Activated CD4-positive, CD25-positive, alpha-beta regulatory T cell treated with anti-CD3 and anti-CD28 coated beads, Interleukin-2, amount 50 U/mL, for 24 hours (primary cell): ENCODE measurements at regions not wholly inside any gene's neighbourhood (a gene's known extent, or its start where the extent isn't known, plus 50 kb on each side); places are given as distances from the start of the nearest gene placed in this dataset.
"Not testable (repeated sequence)": the region's sequence is repeated elsewhere in the genome, so short reads cannot be mapped to it uniquely, and the experiment has no call there.

ENCODE experiments used
- ATAC-seq, 2 donors: fragments of 150-1000 bp; cut with Tn5 transposase; one replicate each; pipeline ENCODE4 v1.10.0; 2021; ENCODE audit warnings: mild to moderate bottlenecking in 1 of 2, moderate library complexity in 1 of 2

DNA sequence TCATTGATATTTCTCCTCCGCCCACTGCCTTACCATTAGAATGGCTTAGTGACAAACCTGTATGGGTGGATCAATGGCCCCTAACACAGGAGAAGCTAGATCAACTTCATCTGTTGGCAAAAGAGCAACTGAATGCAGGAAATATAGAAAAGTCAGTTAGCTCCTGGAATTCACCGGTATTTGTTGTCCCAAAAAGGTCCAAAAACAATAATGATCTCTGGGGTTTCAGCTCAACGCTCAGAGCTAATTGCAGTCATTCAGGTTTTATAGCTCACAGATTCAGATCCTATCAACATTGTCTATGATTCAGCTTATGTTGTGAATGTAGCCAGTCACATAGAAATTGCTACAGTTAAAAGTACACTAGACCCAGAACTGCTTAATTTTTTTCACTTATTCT is 124.0 kb upstream of the ZCCHC13 start:
- ATAC-seq = no peak

DNA sequence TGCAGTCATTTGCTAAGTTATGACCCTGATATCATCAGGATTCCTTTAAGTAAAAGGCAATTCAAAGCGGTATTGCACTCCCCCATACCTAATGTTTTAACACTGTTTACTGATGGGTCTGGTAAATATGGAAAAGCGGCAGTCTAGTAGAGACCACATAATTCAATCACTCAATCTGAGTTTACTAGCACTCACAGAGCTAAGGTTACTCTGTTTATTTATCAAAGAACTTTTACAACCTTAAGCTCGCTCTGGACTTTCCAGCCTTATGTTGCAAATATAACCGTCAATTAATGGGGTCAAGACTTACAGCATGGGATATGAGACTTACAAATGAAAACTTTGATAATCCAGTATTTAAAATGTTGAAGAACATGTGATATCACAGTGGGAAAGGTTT is 124.5 kb upstream of the ZCCHC13 start:
- no peak for ATAC-seq

DNA sequence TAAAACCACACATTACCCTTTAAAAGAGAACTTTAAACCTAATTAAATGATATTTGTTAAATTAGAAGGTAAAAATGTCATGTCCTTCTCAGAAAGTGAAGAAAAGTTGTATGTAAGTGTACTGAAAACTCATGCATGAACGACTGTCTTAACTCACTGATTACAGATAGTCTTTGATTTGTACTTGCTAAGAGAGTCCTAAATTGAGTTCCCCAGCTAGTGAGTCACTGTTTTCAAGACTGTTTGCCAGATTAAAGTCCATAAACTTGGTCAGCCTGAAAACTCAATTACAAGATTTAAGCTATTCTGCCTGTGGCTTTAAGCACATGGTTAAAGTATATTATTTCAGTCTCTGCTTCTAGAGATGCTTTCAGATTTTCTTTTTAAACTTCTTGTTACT is 124.9 kb upstream of the ZCCHC13 start:
- no peak for ATAC-seq

GRCh38 chrX:74178536-74178935 is 125.4 kb upstream of the ZCCHC13 start:
- no peak for ATAC-seq

DNA sequence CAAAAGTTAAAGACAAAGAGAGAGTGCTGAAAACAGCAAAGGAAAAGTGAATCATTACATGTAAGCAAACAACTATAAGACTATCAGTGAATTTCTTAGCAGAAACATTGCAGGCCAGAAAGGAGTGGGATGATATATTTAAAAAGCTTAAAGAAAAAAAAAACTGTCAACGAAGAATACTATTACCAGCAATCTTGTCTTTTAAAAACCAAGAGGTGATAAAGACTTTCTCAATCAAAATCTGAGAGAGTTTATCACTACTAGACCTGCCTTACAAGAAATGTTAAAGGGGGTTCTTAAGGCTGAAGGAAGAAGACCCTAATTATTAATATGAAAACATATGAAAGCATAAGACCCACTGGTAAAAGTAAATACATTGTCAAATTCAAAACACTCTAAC is 132.5 kb upstream of the ZCCHC13 start:
- ATAC-seq = no peak

- ATAC-seq = no peak
These were observed 141.8 kb upstream of the ZCCHC13 start for GRCh38 chrX:74162199-74162598.

DNA sequence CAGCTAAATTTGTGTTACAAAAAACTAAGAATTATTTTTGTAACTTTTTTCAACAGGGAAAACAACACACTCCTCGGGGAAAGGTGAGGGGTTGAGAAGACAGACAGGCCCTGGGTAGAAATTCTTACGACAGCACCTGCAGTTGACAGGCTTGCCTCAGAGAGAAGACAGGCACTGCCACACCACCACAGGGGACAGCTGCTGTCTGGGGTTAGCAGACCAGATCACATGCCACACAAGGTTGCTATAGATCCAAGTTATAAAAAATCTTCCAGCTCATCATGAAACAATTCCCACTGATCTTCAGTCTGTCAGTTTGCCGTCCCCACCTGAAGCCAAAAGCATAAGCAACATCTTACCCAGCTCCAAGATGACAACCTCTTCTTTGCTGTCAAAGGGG is 143.2 kb upstream of the ZCCHC13 start:
- ATAC-seq = no peak

GRCh38 chrX:74160358-74160757 is 143.6 kb upstream of the ZCCHC13 start:
- ATAC-seq = no peak

GRCh38 chrX:74147439-74147838 is 156.5 kb upstream of the ZCCHC13 start:
- no peak for ATAC-seq

DNA sequence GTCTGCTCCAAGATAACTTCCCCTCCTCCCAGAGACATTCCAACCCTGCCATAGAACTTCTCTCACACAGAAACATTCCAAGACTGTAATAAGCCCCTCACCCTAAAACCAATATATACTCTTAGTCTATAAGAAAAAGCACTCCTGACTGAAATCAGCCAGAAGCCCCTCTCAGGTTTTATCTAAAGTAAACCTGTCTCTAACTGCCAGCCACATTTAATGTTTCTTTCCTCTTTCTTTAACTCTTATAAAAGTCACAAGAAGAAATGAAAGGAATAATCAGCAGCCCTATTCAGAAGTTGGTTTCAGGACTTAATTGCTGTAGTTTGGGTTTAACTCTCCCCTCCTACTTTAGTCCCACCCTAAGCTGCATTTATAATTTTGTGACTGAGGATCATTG is 165.0 kb upstream of the ZCCHC13 start:
- ATAC-seq = no peak

- no peak for ATAC-seq
These were observed 170.7 kb upstream of the ZCCHC13 start for GRCh38 chrX:74133156-74133796.

GRCh38 chrX:74132280-74132679 is 171.7 kb upstream of the ZCCHC13 start:
- no peak for ATAC-seq

- no peak for ATAC-seq
These were observed 184.7 kb upstream of the ZCCHC13 start for GRCh38 chrX:74119016-74119910.

DNA sequence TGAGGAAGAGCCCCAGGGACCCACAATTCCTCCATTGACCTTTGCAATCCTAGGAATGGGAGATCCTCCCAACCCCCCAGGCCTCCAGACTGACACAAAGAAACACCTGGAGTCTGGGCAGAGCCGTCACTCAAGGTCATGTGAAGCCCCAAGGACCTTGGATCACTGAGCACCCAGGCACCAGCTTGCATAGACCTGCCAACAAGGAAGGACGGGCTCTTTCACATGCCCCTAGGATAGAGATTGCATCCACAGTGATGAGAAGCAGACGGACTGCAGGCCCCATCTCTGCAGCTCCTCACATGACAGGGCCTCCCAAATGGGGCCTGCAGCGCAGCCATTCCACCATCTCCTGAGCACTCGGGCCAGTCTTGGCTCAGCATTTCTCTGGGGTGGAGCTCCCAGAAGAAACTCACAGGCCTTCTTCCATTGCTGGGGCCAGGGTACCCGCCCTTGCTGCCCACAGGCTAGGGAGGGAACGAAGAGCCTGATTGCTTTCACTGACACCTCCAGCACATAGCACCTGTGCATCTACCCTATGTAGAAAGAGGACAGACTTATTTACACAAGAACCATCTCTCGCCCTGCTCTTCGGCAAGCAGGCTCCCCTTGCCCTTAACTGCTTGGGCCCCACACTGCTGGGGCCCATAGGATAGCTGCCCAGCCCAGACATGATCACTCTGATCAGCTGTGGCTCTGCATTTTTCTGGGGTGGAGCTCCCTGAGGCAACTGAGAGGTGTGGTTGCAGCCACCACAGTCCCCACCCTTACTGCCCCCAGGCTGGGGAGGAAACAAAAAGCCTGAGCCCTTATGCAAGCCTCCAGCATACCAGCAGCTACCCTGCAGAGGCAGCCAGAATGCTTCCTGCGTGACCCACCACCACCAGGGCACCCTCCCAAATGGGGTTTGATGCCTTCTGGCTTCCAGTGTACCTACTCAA is 185.7 kb upstream of the ZCCHC13 start:
- ATAC-seq = no peak

GRCh38 chrX:74111245-74111644 is 192.7 kb upstream of the ZCCHC13 start:
- ATAC-seq = no peak

GRCh38 chrX:74107666-74108065 is 196.3 kb upstream of the ZCCHC13 start:
- ATAC-seq = no peak

DNA sequence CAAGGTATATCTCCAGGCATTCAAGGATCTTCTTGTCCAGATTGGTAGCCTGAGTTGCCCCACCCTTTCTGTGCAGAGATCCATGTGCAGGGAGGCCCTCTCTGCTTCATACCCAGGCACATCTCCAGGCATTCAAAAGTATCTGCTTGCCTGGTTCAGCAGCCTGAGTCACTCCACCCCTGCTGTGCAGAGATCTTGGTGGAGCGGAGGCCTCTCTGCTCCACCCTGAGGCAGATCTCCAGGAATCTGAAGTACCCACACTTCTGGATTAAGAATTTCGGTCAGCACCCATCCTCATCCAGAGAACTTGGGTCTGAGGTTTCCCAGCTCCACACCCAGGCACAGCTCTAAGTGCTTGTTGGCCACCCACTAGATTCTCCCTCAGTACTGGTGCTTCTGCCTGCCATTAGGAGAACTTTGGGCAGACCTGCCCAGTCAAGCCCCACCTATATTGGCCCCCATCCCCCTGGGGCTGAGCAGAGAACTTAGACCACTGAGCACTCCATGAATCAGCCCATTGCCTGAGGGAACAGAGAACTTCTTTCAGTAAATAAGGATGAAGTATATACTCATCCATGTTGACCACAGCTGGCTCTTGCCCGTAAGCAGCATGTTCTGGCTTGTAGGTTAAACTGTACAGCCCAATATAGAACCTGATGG is 199.5 kb upstream of the ZCCHC13 start:
- ATAC-seq = no peak

DNA sequence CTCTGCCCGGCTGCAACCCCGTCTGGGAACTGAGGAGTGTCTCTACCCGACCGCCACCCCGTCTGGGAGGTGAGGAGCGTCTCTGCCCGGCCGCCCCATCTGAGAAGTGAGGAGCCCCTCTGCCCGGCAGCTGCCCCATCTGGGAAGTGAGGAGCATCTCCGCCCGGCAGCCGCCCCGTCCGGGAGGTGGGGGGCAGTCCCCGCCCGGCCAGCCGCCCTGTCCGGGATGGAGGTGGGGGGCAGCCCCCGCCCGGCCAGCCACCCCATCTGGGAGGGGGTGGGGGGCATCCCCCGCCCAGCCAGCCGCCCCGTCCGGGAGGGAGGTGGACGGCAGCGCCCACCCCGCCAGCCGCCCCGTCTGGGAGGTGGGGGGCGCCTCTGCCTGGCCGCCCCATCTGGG is 205.6 kb upstream of the ZCCHC13 start:
- ATAC-seq = not testable (repeated sequence)

DNA sequence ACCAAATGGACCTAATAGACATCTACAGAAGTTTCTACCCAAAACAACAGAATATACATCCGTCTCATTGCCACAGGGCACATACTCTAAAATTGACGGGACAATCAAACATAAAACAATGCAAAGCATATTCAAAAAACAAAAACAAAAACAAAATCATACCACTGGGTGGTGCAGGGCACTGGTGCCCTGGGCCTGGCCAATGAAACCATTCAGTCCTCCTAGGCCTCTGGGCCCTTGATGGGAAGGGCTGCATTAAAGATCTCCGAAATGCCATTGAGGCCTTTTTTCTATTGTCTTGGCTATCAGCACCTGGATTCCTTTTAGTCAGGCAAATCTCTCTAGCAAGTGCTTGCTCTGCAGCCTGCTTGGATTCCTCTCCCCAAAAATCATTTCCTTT is 213.9 kb upstream of the ZCCHC13 start:
- ATAC-seq = no peak

- no peak for ATAC-seq
These were observed 218.2 kb upstream of the ZCCHC13 start for GRCh38 chrX:74085642-74086236.

DNA sequence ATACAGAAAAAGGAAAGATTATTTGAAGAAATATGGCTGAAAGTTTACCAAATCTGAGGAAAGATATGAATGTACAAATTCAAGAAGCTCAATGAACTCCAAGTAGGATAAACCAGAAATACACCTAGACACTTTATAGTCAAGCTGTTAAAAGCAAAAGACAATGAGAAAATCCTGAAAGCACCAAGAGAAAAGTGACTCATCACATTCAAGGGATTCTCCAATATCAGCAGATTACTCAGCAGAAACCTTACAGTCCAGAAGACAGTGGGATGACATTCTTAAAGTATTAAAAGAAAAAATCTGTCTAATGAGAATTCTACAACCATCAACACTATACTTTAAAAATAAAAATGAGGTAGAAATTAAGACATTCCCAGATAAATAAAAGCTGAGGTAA is 223.8 kb upstream of the ZCCHC13 start:
- ATAC-seq = no peak

DNA sequence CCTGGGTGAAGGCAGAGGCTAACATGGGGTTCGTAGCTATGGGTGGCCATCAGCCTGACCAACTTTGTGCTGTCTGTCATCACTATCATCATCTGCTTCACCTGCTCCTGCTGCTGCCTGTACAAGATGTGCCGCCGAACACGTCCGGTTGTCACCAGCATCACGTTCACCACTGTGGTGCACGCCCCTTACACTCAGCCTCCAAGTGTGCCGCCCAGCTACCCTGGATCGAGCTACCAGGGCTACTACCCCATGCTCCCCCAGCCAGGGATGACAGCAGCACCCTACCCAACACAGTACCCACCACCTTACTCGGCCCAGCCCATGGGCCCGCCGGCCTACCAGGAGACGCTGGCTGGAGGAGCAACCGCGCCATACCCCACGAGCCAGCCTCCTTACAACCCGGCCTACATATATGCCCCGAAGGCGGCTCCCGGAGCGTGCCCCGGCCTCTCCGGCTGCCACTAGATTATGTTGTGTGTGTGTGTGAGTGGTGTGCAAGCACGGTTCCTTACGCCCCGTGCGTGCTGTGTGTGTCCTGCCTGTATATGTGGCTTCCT is 213.4 kb upstream of the XIST start:
- ATAC-seq = no peak
